WTC11 (cell line): ENCODE measurements at regions not wholly inside any gene's neighbourhood (a gene's known extent, or its start where the extent isn't known, plus 50 kb on each side); places are given as distances from the start of the nearest gene placed in this dataset.

ENCODE experiments used
- ATAC-seq: fragments of 200-7000 bp; cut with Tn5 transposase; 2 replicates; pipeline ENCODE4 v1.10.0; 2021; ENCODE audit warnings: mild to moderate bottlenecking, moderate library complexity
- CTCF ChIA-PET: fragments of 300-600 bp; sonication (Branson Sonifier 250); formaldehyde crosslinking; loops from one replicate; lab custom pipeline; 2021; ENCODE audit warnings: antibody characterized with exemption; lab: Charles Lee
- POLR2A ChIA-PET: fragments of 350-600 bp; sonication (Branson Sonifier 250); formaldehyde crosslinking; loops from one replicate; lab custom pipeline; 2021; ENCODE audit warnings: antibody characterized with exemption; lab: Charles Lee
- DNase-seq: peaks from one replicate; pipeline ENCODE4 v3.0.0; 2021; ENCODE audit warnings: low spot score
- H3K27ac Mint-ChIP-seq: 2 replicates; pipeline ENCODE4 v1.8.0; 2021; ENCODE audit warnings: mixed read lengths
- H3K27me3 Mint-ChIP-seq: 2 replicates; pipeline ENCODE4 v1.8.0; 2021; ENCODE audit warnings: low read depth, mild to moderate bottlenecking, moderate library complexity, mixed read lengths
- H3K36me3 Mint-ChIP-seq: 2 replicates; pipeline ENCODE4 v1.8.0; 2021; ENCODE audit warnings: mixed read lengths
- H3K4me1 Mint-ChIP-seq: 2 replicates; pipeline ENCODE4 v1.8.0; 2022; ENCODE audit warnings: mixed read lengths
- H3K4me3 Mint-ChIP-seq: 2 replicates; pipeline ENCODE4 v1.8.0; 2021; ENCODE audit warnings: mild to moderate bottlenecking, moderate library complexity, mixed read lengths
- H3K9me3 Mint-ChIP-seq: 2 replicates; pipeline ENCODE4 v1.8.0; 2021; ENCODE audit warnings: mixed read lengths
- ARID4B ChIP-seq: sonication (generic); formaldehyde crosslinking; IDR thresholded peaks from 2 replicates; pipeline ENCODE4 v1.8.0; 2023; ENCODE audit warnings: missing genetic modification reagents, mild to moderate bottlenecking, borderline replicate concordance
- CBFB ChIP-seq: sonication (generic); formaldehyde crosslinking; IDR thresholded peaks from 2 replicates; pipeline ENCODE4 v1.8.1; 2022; ENCODE audit warnings: mild to moderate bottlenecking, low read depth, missing genetic modification reagents
- CDX4 ChIP-seq: fragments of 250-450 bp; sonication (Bioruptor Pico); IDR thresholded peaks from 2 replicates; pipeline ENCODE4 v1.9.0; 2021; ENCODE audit warnings: moderate library complexity, mild to moderate bottlenecking, inconsistent platforms, borderline replicate concordance
- FOXK1 ChIP-seq: sonication (generic); formaldehyde crosslinking; IDR thresholded peaks from 2 replicates; pipeline ENCODE4 v1.8.0; 2022; ENCODE audit warnings: mild to moderate bottlenecking, moderate library complexity, missing genetic modification reagents
- FOXP1 ChIP-seq: sonication (generic); formaldehyde crosslinking; IDR thresholded peaks from 2 replicates; pipeline ENCODE4 v1.8.0; 2022; ENCODE audit warnings: missing genetic modification reagents, mild to moderate bottlenecking, moderate library complexity, borderline replicate concordance
- GABPB1 ChIP-seq: sonication (generic); formaldehyde crosslinking; IDR thresholded peaks from 2 replicates; pipeline ENCODE4 v1.8.1; 2023; ENCODE audit warnings: mild to moderate bottlenecking, missing genetic modification reagents
- GRHL2 ChIP-seq: fragments of 250-450 bp; sonication (Bioruptor Pico); IDR thresholded peaks from 2 replicates; pipeline ENCODE4 v1.8.0; 2022; ENCODE audit warnings: mild to moderate bottlenecking, moderate library complexity; ENCODE audit not compliant: insufficient replicate concordance, severe bottlenecking
- HMGXB4 ChIP-seq: sonication (generic); formaldehyde crosslinking; IDR thresholded peaks from 2 replicates; pipeline ENCODE4 v1.8.1; 2023; ENCODE audit warnings: mild to moderate bottlenecking, moderate library complexity, missing genetic modification reagents
- JUN ChIP-seq: sonication (generic); formaldehyde crosslinking; IDR thresholded peaks from 2 replicates; pipeline ENCODE4 v1.8.0; 2023; ENCODE audit warnings: mild to moderate bottlenecking, missing genetic modification reagents
- NFATC4 ChIP-seq: fragments of 250-450 bp; sonication (Bioruptor Pico); IDR thresholded peaks from 2 replicates; pipeline ENCODE4 v1.9.0; 2021; ENCODE audit warnings: mild to moderate bottlenecking
- NR1H2 ChIP-seq: sonication (generic); formaldehyde crosslinking; IDR thresholded peaks from 2 replicates; pipeline ENCODE4 v1.9.0; 2021; ENCODE audit warnings: mild to moderate bottlenecking, moderate library complexity, missing genetic modification reagents
- NR3C1 ChIP-seq: sonication (generic); formaldehyde crosslinking; conservative IDR thresholded peaks from 2 replicates; pipeline ENCODE4 v1.8.1; 2023; ENCODE audit warnings: low read depth, mild to moderate bottlenecking, missing genetic modification reagents
- OVOL2 ChIP-seq: fragments of 250-450 bp; sonication (Bioruptor Pico); IDR thresholded peaks from 2 replicates; pipeline ENCODE4 v1.9.0; 2021; ENCODE audit warnings: mild to moderate bottlenecking, borderline replicate concordance
- STAT6 ChIP-seq: sonication (generic); formaldehyde crosslinking; conservative IDR thresholded peaks from 2 replicates; pipeline ENCODE4 v1.8.1; 2023; ENCODE audit warnings: mild to moderate bottlenecking, low read depth, missing genetic modification reagents, moderate library complexity
- TCF7 ChIP-seq: sonication (generic); formaldehyde crosslinking; IDR thresholded peaks from 2 replicates; pipeline ENCODE4 v1.8.0; 2022; ENCODE audit warnings: mild to moderate bottlenecking, low read depth, missing genetic modification reagents, moderate library complexity
- TP53 ChIP-seq: sonication (generic); formaldehyde crosslinking; IDR thresholded peaks from 2 replicates; pipeline ENCODE4 v1.8.1; 2023; ENCODE audit warnings: mild to moderate bottlenecking, missing genetic modification reagents
- USF2 ChIP-seq: sonication (generic); formaldehyde crosslinking; IDR thresholded peaks from 2 replicates; pipeline ENCODE4 v1.8.1; 2023; ENCODE audit warnings: mild to moderate bottlenecking, missing genetic modification reagents, moderate library complexity
- ZBTB43 ChIP-seq: sonication (generic); formaldehyde crosslinking; IDR thresholded peaks from 2 replicates; pipeline ENCODE4 v1.8.1; 2023; ENCODE audit warnings: mild to moderate bottlenecking, missing genetic modification reagents
- ZMAT4 ChIP-seq: fragments of 250-450 bp; sonication (Bioruptor Pico); IDR thresholded peaks from 2 replicates; pipeline ENCODE4 v1.9.0; 2021; ENCODE audit warnings: mild to moderate bottlenecking
- ZNF138 ChIP-seq: sonication (generic); formaldehyde crosslinking; conservative IDR thresholded peaks from 2 replicates; pipeline ENCODE4 v1.8.1; 2022; ENCODE audit warnings: mild to moderate bottlenecking, moderate library complexity, missing genetic modification reagents

GRCh38 chr5:32973646-32974045 is 262.5 kb downstream of the NPR3 start:
- no peaks in the 10 kb centered on the region for H3K36me3 Mint-ChIP-seq
- no peaks in the 10 kb centered on the region; the same call in 1 of the 2 replicates for H3K9me3 Mint-ChIP-seq
- H3K27me3 Mint-ChIP-seq = no peaks in the 10 kb centered on the region
- no peak for TF ChIP-seq OVOL2 (CRISPR knock-in tag)
- TF ChIP-seq ZBTB43 (CRISPR knock-in tag) = no peak
- no peak for TF ChIP-seq ZNF138 (CRISPR knock-in tag)
- no peak for TF ChIP-seq JUN (CRISPR knock-in tag)
- no peak for TF ChIP-seq GABPB1
- no peak for TF ChIP-seq FOXK1 (CRISPR knock-in tag)
- no peak for TF ChIP-seq CDX4
- TF ChIP-seq CBFB (CRISPR knock-in tag) = no peak
- no peak for TF ChIP-seq TP53 (CRISPR knock-in tag)
- no peak for TF ChIP-seq NR1H2 (CRISPR knock-in tag)
- TF ChIP-seq GRHL2 = no peak
- TF ChIP-seq ZMAT4 (CRISPR knock-in tag) = no peak
- TF ChIP-seq NR3C1 = no peak
- TF ChIP-seq HMGXB4 (CRISPR knock-in tag) = no peak
- TF ChIP-seq USF2 (CRISPR knock-in tag) = no peak
- TF ChIP-seq TCF7 (CRISPR knock-in tag) = no peak
- DNase-seq = no peak
- no peak for ATAC-seq
- H3K4me3 Mint-ChIP-seq = no peak overlapping the region
- CTCF ChIA-PET = no interaction called here
- no peak overlapping the region for H3K27ac Mint-ChIP-seq
- POLR2A ChIA-PET = no interaction called here
- peaks cover 6% of the 10 kb centered on the region for H3K4me1 Mint-ChIP-seq

- ATAC-seq = no peak
- ChIA-PET CTCF (no interaction called here), POLR2A (no interaction called here)
- Mint-ChIP-seq H3K27me3 (no peaks in the 10 kb centered on the region), H3K36me3 (no peaks in the 10 kb centered on the region), H3K4me3 (no peak overlapping the region), H3K9me3 (no peaks in the 10 kb centered on the region; the same call in 1 of the 2 replicates), H3K4me1 (peaks cover 15% of the 10 kb centered on the region), H3K27ac (no peak overlapping the region)
- TF ChIP-seq ZBTB43 (CRISPR knock-in tag) (no peak), FOXP1 (CRISPR knock-in tag) (no peak), STAT6 (CRISPR knock-in tag) (no peak), ARID4B (CRISPR knock-in tag) (no peak), NFATC4 (CRISPR knock-in tag) (no peak), FOXK1 (CRISPR knock-in tag) (no peak)
- DNase-seq = no peak
These were observed 264.7 kb downstream of the NPR3 start for GRCh38 chr5:32975656-32976375.
